ENCODE measurements at regions not wholly inside any gene's neighbourhood (a gene's known extent, or its start where the extent isn't known, plus 50 kb on each side); places are given as distances from the start of the nearest gene placed in this dataset.
"Not testable (repeated sequence)": the region's sequence is repeated elsewhere in the genome, so short reads cannot be mapped to it uniquely, and the experiment has no call there.

GRCh38 chr14:106809615-106810014, 1283.2 kb downstream of the TMEM121 start:
- H3K9me3 ChIP-seq (ENCODE audit: control insufficient read depth, low read length), result peaks cover 16% of the 10 kb centered on the region
- H3K27ac ChIP-seq (ENCODE audit: insufficient read depth, low read depth, low read length, poor library complexity, severe bottlenecking), result no peak overlapping the region
- H3K36me3 ChIP-seq (ENCODE audit: control insufficient read depth, insufficient read depth, low read length), result no peaks in the 10 kb centered on the region
- no peaks in the 10 kb centered on the region for H3K27me3 ChIP-seq (ENCODE audit: control insufficient read depth, insufficient read depth, low read length, poor library complexity, severe bottlenecking)
- H3K4me3 ChIP-seq (ENCODE audit: insufficient read depth, low read depth, low read length), result no peak overlapping the region
- WGBS, 2 experiments, result 59 to 63% methylated on average over 2 of the region's 2 CpGs
- no peaks in the 10 kb centered on the region for H3K4me1 ChIP-seq (ENCODE audit: control insufficient read depth, insufficient read depth, low read length)

- H3K36me3 ChIP-seq (ENCODE audit: control insufficient read depth, insufficient read depth, low read length); H3K27ac ChIP-seq (ENCODE audit: insufficient read depth, low read depth, low read length, poor library complexity, severe bottlenecking); H3K4me1 ChIP-seq (ENCODE audit: control insufficient read depth, insufficient read depth, low read length); H3K27me3 ChIP-seq (ENCODE audit: control insufficient read depth, insufficient read depth, low read length, poor library complexity, severe bottlenecking); H3K4me3 ChIP-seq (ENCODE audit: insufficient read depth, low read depth, low read length): not testable (repeated sequence)
- peaks cover 15% of the 10 kb centered on the region for H3K9me3 ChIP-seq (ENCODE audit: control insufficient read depth, low read length)
- 78% methylated on average over 12 of the region's 13 CpGs for WGBS, 2 experiments
Observed at GRCh38 chr14:106810168-106810567, 1283.8 kb downstream of the TMEM121 start.

GRCh38 chr14:106811162-106811561, 1284.8 kb downstream of the TMEM121 start:
- Histone ChIP-seq H3K27me3 (ENCODE audit: control insufficient read depth, insufficient read depth, low read length, poor library complexity, severe bottlenecking) (no peaks in the 10 kb centered on the region), H3K4me1 (ENCODE audit: control insufficient read depth, insufficient read depth, low read length) (no peaks in the 10 kb centered on the region), H3K36me3 (ENCODE audit: control insufficient read depth, insufficient read depth, low read length) (no peaks in the 10 kb centered on the region), H3K27ac (ENCODE audit: insufficient read depth, low read depth, low read length, poor library complexity, severe bottlenecking) (no peak overlapping the region), H3K4me3 (ENCODE audit: insufficient read depth, low read depth, low read length) (no peak overlapping the region), H3K9me3 (ENCODE audit: control insufficient read depth, low read length) (peaks cover 9% of the 10 kb centered on the region)
- 79 to 83% methylated on average over 1 of the region's 1 CpG for WGBS, 2 experiments

GRCh38 chr14:106812788-106813476, 1286.5 kb downstream of the TMEM121 start:
- H3K4me1 ChIP-seq (ENCODE audit: control insufficient read depth, insufficient read depth, low read length), result no peaks in the 10 kb centered on the region
- H3K9me3 ChIP-seq (ENCODE audit: control insufficient read depth, low read length), result peaks cover 11% of the 10 kb centered on the region
- H3K27me3 ChIP-seq (ENCODE audit: control insufficient read depth, insufficient read depth, low read length, poor library complexity, severe bottlenecking), result no peaks in the 10 kb centered on the region
- H3K27ac ChIP-seq (ENCODE audit: insufficient read depth, low read depth, low read length, poor library complexity, severe bottlenecking), result no peak overlapping the region
- no peak overlapping the region for H3K4me3 ChIP-seq (ENCODE audit: insufficient read depth, low read depth, low read length)
- H3K36me3 ChIP-seq (ENCODE audit: control insufficient read depth, insufficient read depth, low read length), result no peaks in the 10 kb centered on the region
- WGBS, 2 experiments, result 86 to 87% methylated on average over 37 of the region's 37 CpGs

- no peak overlapping the region for H3K4me3 ChIP-seq (ENCODE audit: insufficient read depth, low read depth, low read length)
- 65 to 71% methylated on average over 9 of the region's 9 CpGs for WGBS, 2 experiments
- H3K27me3 ChIP-seq (ENCODE audit: control insufficient read depth, insufficient read depth, low read length, poor library complexity, severe bottlenecking), result no peaks in the 10 kb centered on the region
- H3K9me3 ChIP-seq (ENCODE audit: control insufficient read depth, low read length), result peaks cover 14% of the 10 kb centered on the region
- H3K27ac ChIP-seq (ENCODE audit: insufficient read depth, low read depth, low read length, poor library complexity, severe bottlenecking), result no peak overlapping the region
- H3K36me3 ChIP-seq (ENCODE audit: control insufficient read depth, insufficient read depth, low read length), result no peaks in the 10 kb centered on the region
- no peaks in the 10 kb centered on the region for H3K4me1 ChIP-seq (ENCODE audit: control insufficient read depth, insufficient read depth, low read length)
Observed at GRCh38 chr14:106813477-106813823, 1287.1 kb downstream of the TMEM121 start.

GRCh38 chr14:106820119-106820518, 1293.7 kb downstream of the TMEM121 start:
- peaks cover 21% of the 10 kb centered on the region for H3K9me3 ChIP-seq (ENCODE audit: control insufficient read depth, low read length)
- no peaks in the 10 kb centered on the region for H3K27me3 ChIP-seq (ENCODE audit: control insufficient read depth, insufficient read depth, low read length, poor library complexity, severe bottlenecking)
- no CpG with 5 or more reads among the region's 1 CpG for WGBS, 2 experiments
- H3K36me3 ChIP-seq (ENCODE audit: control insufficient read depth, insufficient read depth, low read length), result no peaks in the 10 kb centered on the region
- H3K27ac ChIP-seq (ENCODE audit: insufficient read depth, low read depth, low read length, poor library complexity, severe bottlenecking), result no peak overlapping the region
- no peaks in the 10 kb centered on the region for H3K4me1 ChIP-seq (ENCODE audit: control insufficient read depth, insufficient read depth, low read length)
- H3K4me3 ChIP-seq (ENCODE audit: insufficient read depth, low read depth, low read length), result no peak overlapping the region

GRCh38 chr14:106821119-106821518, 1294.7 kb downstream of the TMEM121 start:
- no peaks in the 10 kb centered on the region for H3K36me3 ChIP-seq (ENCODE audit: control insufficient read depth, insufficient read depth, low read length)
- H3K4me1 ChIP-seq (ENCODE audit: control insufficient read depth, insufficient read depth, low read length), result no peaks in the 10 kb centered on the region
- H3K9me3 ChIP-seq (ENCODE audit: control insufficient read depth, low read length), result peaks cover 21% of the 10 kb centered on the region

GRCh38 chr14:106822905-106823304, 1296.5 kb downstream of the TMEM121 start:
- Histone ChIP-seq H3K27ac (ENCODE audit: insufficient read depth, low read depth, low read length, poor library complexity, severe bottlenecking) (no peak overlapping the region), H3K9me3 (ENCODE audit: control insufficient read depth, low read length) (peaks cover 16% of the 10 kb centered on the region), H3K4me3 (ENCODE audit: insufficient read depth, low read depth, low read length) (no peak overlapping the region), H3K4me1 (ENCODE audit: control insufficient read depth, insufficient read depth, low read length) (no peaks in the 10 kb centered on the region), H3K36me3 (ENCODE audit: control insufficient read depth, insufficient read depth, low read length) (no peaks in the 10 kb centered on the region), H3K27me3 (ENCODE audit: control insufficient read depth, insufficient read depth, low read length, poor library complexity, severe bottlenecking) (no peaks in the 10 kb centered on the region)
- WGBS, 2 experiments, result 67 to 70% methylated on average over 7 of the region's 7 CpGs

More at GRCh38 chr14:106821119-106821518, 1294.7 kb downstream of the TMEM121 start:
- H3K27me3 ChIP-seq (ENCODE audit: control insufficient read depth, insufficient read depth, low read length, poor library complexity, severe bottlenecking), result no peaks in the 10 kb centered on the region
- no peak overlapping the region for H3K4me3 ChIP-seq (ENCODE audit: insufficient read depth, low read depth, low read length)
- no peak overlapping the region for H3K27ac ChIP-seq (ENCODE audit: insufficient read depth, low read depth, low read length, poor library complexity, severe bottlenecking)

- Histone ChIP-seq H3K36me3 (ENCODE audit: control insufficient read depth, insufficient read depth, low read length) (no peaks in the 10 kb centered on the region), H3K27me3 (ENCODE audit: control insufficient read depth, insufficient read depth, low read length, poor library complexity, severe bottlenecking) (no peaks in the 10 kb centered on the region), H3K4me3 (ENCODE audit: insufficient read depth, low read depth, low read length) (no peak overlapping the region), H3K4me1 (ENCODE audit: control insufficient read depth, insufficient read depth, low read length) (no peaks in the 10 kb centered on the region), H3K27ac (ENCODE audit: insufficient read depth, low read depth, low read length, poor library complexity, severe bottlenecking) (no peak overlapping the region), H3K9me3 (ENCODE audit: control insufficient read depth, low read length) (peaks cover 13% of the 10 kb centered on the region)
- WGBS, 2 experiments, result 81 to 82% methylated on average over 7 of the region's 7 CpGs
Observed at GRCh38 chr14:106823552-106823951, 1297.2 kb downstream of the TMEM121 start.

- Histone ChIP-seq H3K9me3 (ENCODE audit: control insufficient read depth, low read length) (peaks cover 9% of the 10 kb centered on the region), H3K4me1 (ENCODE audit: control insufficient read depth, insufficient read depth, low read length) (no peaks in the 10 kb centered on the region), H3K27ac (ENCODE audit: insufficient read depth, low read depth, low read length, poor library complexity, severe bottlenecking) (no peak overlapping the region), H3K36me3 (ENCODE audit: control insufficient read depth, insufficient read depth, low read length) (no peaks in the 10 kb centered on the region), H3K27me3 (ENCODE audit: control insufficient read depth, insufficient read depth, low read length, poor library complexity, severe bottlenecking) (no peaks in the 10 kb centered on the region), H3K4me3 (ENCODE audit: insufficient read depth, low read depth, low read length) (no peak overlapping the region)
- WGBS, 2 experiments, result 48% methylated on average over 4 of the region's 4 CpGs
Observed at GRCh38 chr14:106826833-106827369, 1300.5 kb downstream of the TMEM121 start.

Data from ectodermal cell (in vitro differentiated cells).